Fibroblast of mammary gland (primary cell): ENCODE measurements at regions not wholly inside any gene's neighbourhood (a gene's known extent, or its start where the extent isn't known, plus 50 kb on each side); places are given as distances from the start of the nearest gene placed in this dataset.
"Not testable (repeated sequence)": the region's sequence is repeated elsewhere in the genome, so short reads cannot be mapped to it uniquely, and the experiment has no call there.

Source experiments
- DNase-seq: peaks from one replicate; pipeline ENCODE4 v3.0.0-alpha.2; 2010; ENCODE audit warnings: low read depth
- H3K4me3 ChIP-seq: 2 replicates; pipeline ENCODE4 v1.5.1; 2011; ENCODE audit warnings: low read depth, mild to moderate bottlenecking, low read length, moderate library complexity; ENCODE audit not compliant: control insufficient read depth
- TF ChIP-seq, protein P1 (sequence below): conservative IDR thresholded peaks from 2 replicates; pipeline ENCODE4 v1.5.1; 2011; ENCODE audit warnings: low read depth, low read length, inconsistent platforms; ENCODE audit not compliant: control insufficient read depth, insufficient read depth

DNA sequence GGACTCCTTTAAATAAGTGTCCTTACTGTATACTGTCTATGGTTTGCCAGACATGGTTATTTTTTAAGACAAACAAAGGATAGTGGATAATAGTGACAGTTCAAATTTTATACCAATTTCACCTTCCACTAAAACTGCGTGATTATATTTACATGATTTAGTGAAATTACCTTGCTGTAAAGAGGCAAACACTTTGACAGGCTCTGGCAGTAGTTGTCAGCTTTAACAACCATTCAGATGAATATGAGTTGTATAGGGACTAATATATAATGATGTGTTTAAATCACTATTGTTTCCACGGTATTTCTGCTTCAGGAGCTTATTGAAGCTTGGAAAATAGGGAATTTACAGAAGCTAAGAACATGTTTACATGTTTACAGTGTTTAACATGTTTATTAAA, 1364.0 kb downstream of the FSCB start:
- DNase-seq, result no peak
- TF ChIP-seq, protein P1, sequence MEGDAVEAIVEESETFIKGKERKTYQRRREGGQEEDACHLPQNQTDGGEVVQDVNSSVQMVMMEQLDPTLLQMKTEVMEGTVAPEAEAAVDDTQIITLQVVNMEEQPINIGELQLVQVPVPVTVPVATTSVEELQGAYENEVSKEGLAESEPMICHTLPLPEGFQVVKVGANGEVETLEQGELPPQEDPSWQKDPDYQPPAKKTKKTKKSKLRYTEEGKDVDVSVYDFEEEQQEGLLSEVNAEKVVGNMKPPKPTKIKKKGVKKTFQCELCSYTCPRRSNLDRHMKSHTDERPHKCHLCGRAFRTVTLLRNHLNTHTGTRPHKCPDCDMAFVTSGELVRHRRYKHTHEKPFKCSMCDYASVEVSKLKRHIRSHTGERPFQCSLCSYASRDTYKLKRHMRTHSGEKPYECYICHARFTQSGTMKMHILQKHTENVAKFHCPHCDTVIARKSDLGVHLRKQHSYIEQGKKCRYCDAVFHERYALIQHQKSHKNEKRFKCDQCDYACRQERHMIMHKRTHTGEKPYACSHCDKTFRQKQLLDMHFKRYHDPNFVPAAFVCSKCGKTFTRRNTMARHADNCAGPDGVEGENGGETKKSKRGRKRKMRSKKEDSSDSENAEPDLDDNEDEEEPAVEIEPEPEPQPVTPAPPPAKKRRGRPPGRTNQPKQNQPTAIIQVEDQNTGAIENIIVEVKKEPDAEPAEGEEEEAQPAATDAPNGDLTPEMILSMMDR, result no peak
- no peak overlapping the region for H3K4me3 ChIP-seq

DNA sequence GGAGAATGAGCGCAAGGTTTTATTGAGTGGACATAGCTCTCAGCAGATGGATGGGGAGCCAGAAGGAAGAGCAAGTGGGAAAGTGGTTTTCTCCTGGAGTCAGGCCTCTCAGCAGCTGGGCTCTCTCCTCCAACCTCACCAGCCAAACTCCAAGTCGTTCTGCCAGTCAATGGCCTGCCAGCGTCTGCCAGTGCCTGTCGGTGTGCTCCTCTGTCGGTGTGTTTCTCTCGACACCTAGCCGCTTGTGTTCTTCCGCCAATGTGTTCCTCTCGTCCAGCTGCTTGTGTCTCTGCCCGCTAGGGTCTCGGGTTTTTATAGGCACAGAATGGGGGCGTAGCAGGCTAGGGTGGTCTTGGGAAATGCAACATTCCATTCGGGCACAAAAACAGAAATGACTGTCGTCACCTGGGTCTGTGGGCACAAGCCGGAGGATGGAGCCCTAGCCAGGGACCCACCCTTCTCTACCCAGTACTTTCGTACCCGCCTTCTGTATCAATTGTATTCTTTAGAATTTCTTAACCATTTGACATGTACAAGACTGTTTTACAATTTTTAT, 1365.4 kb downstream of the FSCB start:
- H3K4me3 ChIP-seq, result no peak overlapping the region
- TF ChIP-seq, protein P1, result no peak
- no peak for DNase-seq

DNA sequence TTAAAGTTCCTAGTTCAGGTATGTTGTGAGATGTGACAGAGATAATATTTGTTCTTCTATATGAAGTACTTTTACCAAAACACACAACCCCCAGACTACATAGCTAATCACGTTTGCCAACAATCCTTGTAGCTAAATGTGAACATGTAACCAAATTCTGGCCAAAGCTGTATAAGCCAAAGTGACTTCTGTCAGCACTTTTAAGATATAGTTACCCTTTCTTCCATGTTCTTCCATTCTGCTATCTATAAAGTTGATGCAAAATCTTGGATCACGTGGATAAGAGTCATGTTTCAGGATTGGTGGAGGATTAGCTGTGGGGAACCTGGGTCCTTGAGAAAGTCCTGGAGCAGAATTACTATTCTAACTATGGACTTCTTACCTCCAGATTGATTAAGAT, 1366.6 kb downstream of the FSCB start:
- TF ChIP-seq, protein P1, result no peak
- H3K4me3 ChIP-seq, result no peak overlapping the region
- DNase-seq, result no peak

DNA sequence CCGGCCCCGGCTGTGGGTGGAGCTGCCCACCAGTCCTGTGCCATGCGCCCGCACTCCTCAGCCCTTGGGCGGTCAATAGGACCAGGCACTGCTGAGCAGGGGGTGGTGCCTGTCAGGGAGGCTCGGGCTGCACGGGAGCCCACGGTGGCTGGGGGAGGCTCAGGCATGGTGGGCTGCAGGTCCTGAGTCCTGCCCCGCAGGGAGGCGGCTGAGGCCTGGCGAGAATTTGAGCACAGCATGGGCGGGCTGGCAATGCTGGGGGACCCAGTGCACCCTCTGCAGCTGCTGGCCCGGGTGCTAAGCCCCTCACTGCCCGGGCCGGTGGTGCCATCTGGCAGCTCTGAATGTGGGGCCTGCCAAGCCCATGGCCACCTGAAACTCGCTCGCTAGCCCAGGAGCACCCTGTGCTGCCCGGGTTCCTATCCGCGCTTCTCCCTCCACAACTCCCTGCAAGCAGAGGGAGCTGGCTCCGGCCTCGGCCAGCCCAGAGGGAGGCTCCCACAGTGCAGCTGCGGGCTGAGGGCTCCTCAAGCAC, 1371.1 kb downstream of the FSCB start:
- H3K4me3 ChIP-seq, result no peak overlapping the region
- TF ChIP-seq, protein P1, result no peak
- DNase-seq, result no peak

DNA sequence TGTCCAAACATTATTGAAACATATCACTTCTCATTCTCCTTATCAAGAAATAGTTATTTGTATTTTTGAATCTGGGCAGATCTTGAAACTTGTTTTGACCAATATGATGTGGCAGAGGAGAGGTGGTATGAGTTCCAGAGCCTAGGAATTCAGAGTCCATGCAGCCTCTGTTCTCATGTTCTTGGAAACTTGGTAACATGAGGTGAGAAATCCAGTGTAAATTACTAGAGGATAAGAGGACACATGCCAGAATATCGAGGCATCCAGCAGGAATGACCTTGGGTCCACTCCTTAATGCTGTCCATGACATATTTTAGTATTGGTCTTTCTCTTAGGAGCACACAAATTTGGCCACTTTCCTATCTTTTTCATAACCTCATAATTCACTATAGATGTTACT, 1374.6 kb downstream of the FSCB start:
- no peak overlapping the region for H3K4me3 ChIP-seq
- DNase-seq, result no peak
- TF ChIP-seq, protein P1, result no peak

DNA sequence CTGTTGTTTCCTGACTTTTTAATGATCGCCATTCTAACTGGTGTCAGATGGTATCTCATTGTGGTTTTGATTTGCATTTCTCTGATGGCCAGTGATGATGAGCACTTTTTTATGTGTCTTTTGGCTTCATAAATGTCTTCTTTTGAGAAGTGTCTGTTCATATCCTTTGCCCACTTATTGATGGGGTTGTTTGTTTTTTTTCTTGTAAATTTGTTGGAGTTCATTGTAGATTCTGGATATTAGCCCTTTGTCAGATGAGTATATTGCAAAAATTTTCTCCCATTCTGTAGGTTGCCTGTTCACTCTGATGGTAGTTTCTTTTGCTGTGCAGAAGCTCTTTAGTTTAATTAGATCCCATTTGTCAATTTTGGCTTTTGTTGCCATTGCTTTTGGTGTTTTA, 1378.7 kb downstream of the FSCB start:
- not testable (repeated sequence) for DNase-seq, H3K4me3 ChIP-seq

DNA sequence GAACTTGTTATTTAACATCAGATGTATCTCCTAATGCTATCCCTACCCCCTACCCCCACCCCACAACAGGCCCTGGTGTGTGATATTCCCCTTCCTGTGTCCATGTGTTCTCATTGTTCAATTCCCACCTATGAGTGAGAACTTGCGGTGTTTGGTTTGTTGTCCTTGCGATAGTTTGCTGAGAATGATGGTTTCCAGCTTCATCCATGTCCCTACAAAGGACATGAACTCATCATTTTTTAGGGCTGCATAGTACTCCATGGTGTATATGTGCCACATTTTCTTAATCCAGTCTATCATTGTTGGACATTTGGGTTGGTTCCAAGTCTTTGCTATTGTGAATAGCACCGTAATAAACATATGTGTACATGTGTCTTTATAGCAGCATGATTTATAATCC, 1379.2 kb downstream of the FSCB start:
- DNase-seq, H3K4me3 ChIP-seq: not testable (repeated sequence)

DNA sequence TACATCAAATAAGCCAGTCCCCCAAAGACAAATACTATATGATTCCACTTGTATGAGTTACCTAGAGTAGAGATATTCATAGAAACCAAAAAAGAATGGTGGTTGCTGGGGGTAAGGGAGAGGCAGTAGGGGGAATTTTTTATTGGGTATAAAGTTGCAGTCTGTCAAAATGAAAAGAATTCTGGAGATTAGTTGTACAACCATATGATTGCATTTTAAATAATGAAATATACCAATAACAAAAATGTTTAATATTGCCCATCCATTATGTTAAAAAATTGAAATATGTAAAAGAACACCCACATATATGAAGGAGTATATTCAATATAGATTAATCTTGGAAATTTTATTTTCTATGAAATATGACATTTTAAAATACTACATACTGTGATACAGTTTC, 1383.5 kb downstream of the FSCB start:
- TF ChIP-seq, protein P1, result no peak
- no peak overlapping the region for H3K4me3 ChIP-seq

More for the DNA sequence above, 1383.5 kb downstream of the FSCB start:
- no peak for DNase-seq
